SJCRH30 (cell line): ENCODE measurements at regions not wholly inside any gene's neighbourhood (a gene's known extent, or its start where the extent isn't known, plus 50 kb on each side); places are given as distances from the start of the nearest gene placed in this dataset.
"Not testable (repeated sequence)": the region's sequence is repeated elsewhere in the genome, so short reads cannot be mapped to it uniquely, and the experiment has no call there.

Experiments
- DNase-seq, 2 experiments: peaks; one replicate each; pipeline ENCODE4 v3.0.0-alpha.2; 2015 to 2020
- H3K27ac ChIP-seq: fragments of 250-450 bp; sonication (Bioruptor Pico); 2 replicates; pipeline ENCODE4 v1.5.1; 2020; ENCODE audit warnings: mild to moderate bottlenecking, moderate library complexity
- H3K27me3 ChIP-seq: fragments of 250-450 bp; sonication (Bioruptor Pico); 2 replicates; pipeline ENCODE4 v1.5.1; 2020; ENCODE audit warnings: mild to moderate bottlenecking, moderate library complexity
- H3K36me3 ChIP-seq: fragments of 250-450 bp; sonication (Bioruptor Pico); 2 replicates; pipeline ENCODE4 v1.5.1; 2020; ENCODE audit warnings: mild to moderate bottlenecking, moderate library complexity
- H3K4me1 ChIP-seq: fragments of 250-450 bp; sonication (Bioruptor Pico); 2 replicates; pipeline ENCODE4 v1.5.1; 2020; ENCODE audit warnings: mild to moderate bottlenecking, moderate library complexity
- H3K4me3 ChIP-seq: fragments of 250-450 bp; sonication (Bioruptor Pico); 2 replicates; pipeline ENCODE4 v1.5.1; 2020; ENCODE audit warnings: mild to moderate bottlenecking, moderate library complexity
- H3K9me3 ChIP-seq: fragments of 250-450 bp; sonication (Bioruptor Pico); replicated peaks from 2 replicates; pipeline ENCODE4 v1.5.1; 2020; ENCODE audit warnings: mild to moderate bottlenecking, moderate library complexity

DNA sequence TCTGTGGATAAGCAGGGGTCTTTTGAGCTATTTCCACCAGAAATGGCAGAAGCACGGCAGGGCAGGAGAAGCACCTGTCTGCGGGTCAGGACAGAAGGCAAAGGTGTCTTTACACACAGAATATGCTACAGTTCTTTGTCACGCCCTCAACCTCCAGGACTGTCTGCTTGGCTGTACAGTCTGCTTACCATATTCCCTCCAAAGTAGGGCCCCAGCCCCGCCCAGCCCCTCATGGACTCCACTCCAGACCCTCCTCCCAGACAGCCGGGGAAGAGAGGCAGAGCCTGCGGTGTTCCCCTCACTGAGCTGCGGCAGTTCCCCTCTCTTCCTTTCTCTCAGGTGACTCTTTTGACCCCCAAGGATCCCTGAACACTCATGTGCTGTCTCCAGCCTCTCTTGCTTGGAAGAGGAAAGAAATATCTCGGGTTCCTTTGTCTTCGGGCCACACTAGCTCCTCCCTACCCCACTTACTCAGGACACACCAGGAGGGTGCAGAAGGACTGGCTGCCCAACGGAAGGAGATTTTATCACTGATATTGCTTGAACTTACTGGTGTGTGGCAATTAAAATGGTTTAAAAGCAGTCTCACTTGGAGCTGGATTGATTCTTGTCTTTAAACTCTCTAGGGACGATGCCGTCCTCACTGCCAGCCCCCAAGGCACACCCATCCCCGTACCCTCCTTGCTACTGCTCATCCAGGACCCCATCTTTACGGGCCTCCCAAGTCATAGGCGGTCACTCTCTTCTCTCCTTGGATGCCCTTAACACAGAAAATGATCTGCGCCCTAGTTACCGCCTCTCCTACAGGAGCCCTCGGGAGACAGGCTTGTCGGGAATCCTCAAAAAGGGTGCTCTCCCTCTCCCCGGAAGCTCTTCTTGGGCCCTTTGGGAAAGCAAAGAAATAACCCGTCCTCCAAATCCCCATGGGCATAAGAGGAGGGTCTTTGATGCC is 169.7 kb downstream of the TOMM20 start:
- H3K27ac ChIP-seq: no peak overlapping the region
- no peaks in the 10 kb centered on the region for H3K9me3 ChIP-seq
- no peak for DNase-seq
- H3K36me3 ChIP-seq: no peaks in the 10 kb centered on the region
- H3K27me3 ChIP-seq: no peaks in the 10 kb centered on the region
- no peak overlapping the region for H3K4me3 ChIP-seq
- peaks cover 59% of the 10 kb centered on the region for H3K4me1 ChIP-seq

DNA sequence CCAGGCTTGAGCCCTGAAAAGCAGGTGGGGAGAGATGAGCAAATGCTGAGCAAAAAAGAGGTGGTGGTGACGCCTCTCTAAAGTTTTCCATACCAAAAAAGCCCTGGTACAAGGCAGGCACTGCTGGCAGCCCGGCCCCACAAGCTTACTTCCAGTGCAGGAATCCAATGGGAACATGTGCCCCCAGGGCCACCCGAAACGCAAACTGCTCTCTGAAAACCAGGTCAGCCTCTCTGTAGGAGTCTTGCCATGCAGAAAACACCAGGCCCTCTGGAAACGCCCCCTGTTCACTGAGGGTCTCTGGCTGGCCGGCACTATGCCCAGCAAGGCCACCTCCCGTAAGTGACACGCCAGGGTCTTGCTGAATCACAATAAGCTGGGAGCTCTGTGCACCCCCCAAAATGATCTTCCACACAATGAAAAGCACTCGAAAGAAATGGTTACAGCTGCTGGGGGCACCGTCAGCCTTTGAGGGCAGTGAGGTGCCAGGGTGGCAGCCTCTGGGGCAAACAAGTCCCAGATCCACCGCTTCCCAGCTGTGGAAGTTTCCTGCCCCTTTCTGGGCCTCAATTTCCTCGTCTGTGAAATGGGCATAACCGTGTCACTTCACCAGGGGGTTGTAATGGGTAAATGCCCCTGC is 170.5 kb downstream of the TOMM20 start:
- peaks cover 62% of the 10 kb centered on the region for H3K4me1 ChIP-seq

DNA sequence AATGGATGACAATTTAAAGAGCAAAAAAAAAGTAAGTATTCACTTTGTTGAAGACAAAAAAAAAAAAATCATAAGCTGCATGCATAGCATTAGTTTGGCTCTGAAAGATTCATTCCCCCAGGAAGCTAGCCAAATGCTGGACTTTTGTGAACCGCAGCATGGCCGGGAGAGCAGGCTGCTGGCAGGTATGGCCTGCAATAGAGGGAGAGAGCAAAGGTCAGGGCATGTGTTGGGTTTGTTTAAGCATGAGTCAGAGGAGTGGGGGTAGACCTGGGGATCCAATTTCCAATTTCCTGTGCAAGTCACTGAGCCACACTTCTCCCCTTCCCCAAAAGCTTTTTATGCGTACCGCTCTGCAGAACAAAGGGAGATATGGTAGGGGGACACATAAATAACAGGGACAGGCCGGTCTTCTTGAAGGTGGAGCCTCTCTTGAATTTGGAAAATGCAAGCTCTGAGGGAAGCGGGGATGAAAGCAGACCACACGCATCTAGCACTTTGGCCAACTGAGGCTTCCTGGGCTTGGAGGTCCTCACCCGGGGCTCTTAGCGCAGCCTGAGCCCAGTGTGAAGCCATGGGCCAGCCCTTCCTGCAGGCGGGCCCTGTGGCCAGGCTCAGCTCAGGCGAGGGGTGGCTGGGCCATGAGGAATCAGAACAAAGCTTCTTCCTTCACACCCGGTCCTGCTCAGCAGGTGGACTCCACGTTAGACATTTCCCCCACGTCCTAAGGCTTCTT is 171.1 kb downstream of the TOMM20 start:
- Histone ChIP-seq H3K27ac (peak overlapping the region; percentile 89), H3K9me3 (no peaks in the 10 kb centered on the region), H3K27me3 (no peaks in the 10 kb centered on the region), H3K4me3 (peak overlapping the region; percentile 39), H3K4me1 (peaks cover 61% of the 10 kb centered on the region), H3K36me3 (no peaks in the 10 kb centered on the region)
- DNase-seq: peak; percentile 84 to 86

More for the DNA sequence above, 170.5 kb downstream of the TOMM20 start:
- DNase-seq: peak; percentile 68 to 80
- peak overlapping the region; percentile 89 for H3K27ac ChIP-seq
- H3K4me3 ChIP-seq: peak overlapping the region; percentile 39
- no peaks in the 10 kb centered on the region for H3K27me3 ChIP-seq
- H3K9me3 ChIP-seq: no peaks in the 10 kb centered on the region
- H3K36me3 ChIP-seq: no peaks in the 10 kb centered on the region

DNA sequence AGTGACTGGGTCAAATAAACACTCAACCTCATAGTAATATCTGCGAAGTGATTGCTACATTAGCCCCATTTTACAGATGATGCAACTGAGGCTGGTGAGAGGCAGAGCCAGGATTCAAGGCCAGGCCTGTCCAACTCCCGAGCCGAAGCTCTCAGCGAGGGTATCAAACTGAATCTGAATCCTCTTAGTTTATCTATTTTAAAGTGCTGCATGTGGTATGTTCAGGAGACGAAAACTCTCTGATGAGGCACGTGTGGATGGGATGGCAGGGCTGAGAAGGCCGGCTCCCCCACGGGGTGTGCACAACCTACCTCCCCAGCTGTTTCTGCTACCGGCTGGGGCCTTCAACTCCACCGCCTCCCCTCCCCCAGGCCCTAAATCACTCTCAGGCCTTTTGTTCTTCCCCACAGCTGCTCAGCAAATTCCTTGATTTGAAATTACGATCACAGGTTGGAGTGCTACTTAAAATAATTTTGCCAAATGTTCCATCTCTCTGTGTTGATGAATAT is 171.8 kb downstream of the TOMM20 start:
- peak; percentile 85 to 90 for DNase-seq
- peak overlapping the region; percentile 39; the same call in 1 of the 2 replicates for H3K4me3 ChIP-seq
- H3K4me1 ChIP-seq: peaks cover 54% of the 10 kb centered on the region
- H3K36me3 ChIP-seq: no peaks in the 10 kb centered on the region
- peak overlapping the region; percentile 89 for H3K27ac ChIP-seq
- no peaks in the 10 kb centered on the region for H3K9me3 ChIP-seq
- no peaks in the 10 kb centered on the region for H3K27me3 ChIP-seq

DNA sequence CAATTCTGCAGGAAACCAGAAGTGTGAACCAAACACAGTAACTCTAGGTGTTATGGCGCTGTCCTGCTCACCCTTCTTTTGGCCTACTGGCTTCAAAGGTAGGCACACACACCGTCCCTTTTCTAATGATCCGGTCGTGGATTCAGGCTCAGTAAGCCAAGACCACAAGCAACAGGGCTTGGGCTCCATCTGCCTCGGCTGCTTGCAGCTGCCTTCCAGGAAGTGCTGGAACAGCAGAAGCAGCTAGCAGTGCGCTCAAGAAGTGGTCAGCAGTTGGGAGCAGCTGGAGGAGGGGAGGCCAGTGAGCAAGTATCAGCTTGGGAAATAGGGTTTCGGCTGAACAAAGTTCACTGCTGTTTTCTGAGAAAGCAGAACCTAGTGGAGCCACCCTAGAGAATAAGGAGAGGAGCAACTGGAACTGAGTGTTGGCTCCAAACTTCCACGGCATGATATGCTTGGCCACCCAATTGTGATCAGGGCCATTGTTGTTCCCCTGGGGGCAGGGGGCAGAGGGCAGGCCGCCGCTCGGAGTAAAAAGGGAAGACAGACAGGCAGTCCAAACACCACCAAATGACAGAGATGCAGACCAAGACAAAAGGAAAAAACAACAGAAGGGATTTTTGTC is 173.4 kb downstream of the TOMM20 start:
- DNase-seq: peak; percentile 83 to 90
- Histone ChIP-seq H3K4me1 (peaks cover 50% of the 10 kb centered on the region), H3K9me3 (no peaks in the 10 kb centered on the region), H3K27me3 (no peaks in the 10 kb centered on the region), H3K4me3 (peak overlapping the region; percentile 4), H3K36me3 (no peaks in the 10 kb centered on the region), H3K27ac (peak overlapping the region; percentile 74)

DNA sequence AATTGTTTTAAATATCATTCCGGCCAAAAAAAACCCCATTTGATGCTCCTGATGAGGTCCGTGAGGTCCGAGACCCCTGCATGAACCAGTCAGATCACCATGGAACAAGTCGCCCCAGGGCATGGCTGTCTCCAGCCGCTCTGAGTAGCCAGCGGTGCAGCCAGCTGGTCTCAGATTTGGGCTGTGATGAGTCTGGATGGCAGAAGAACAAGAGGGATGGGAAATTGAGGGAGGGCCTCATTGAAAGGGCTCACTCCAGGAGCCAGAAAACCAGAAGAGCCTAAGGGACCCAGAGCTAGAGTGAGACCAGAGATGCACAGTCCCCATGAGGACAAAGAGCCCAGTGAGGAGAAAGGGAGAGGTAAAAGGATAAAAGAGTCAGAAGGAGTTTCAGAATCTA is 174.0 kb downstream of the TOMM20 start:
- peak overlapping the region; percentile 74 for H3K27ac ChIP-seq
- DNase-seq: peak in 1 of 2 experiments; percentile 40

DNA sequence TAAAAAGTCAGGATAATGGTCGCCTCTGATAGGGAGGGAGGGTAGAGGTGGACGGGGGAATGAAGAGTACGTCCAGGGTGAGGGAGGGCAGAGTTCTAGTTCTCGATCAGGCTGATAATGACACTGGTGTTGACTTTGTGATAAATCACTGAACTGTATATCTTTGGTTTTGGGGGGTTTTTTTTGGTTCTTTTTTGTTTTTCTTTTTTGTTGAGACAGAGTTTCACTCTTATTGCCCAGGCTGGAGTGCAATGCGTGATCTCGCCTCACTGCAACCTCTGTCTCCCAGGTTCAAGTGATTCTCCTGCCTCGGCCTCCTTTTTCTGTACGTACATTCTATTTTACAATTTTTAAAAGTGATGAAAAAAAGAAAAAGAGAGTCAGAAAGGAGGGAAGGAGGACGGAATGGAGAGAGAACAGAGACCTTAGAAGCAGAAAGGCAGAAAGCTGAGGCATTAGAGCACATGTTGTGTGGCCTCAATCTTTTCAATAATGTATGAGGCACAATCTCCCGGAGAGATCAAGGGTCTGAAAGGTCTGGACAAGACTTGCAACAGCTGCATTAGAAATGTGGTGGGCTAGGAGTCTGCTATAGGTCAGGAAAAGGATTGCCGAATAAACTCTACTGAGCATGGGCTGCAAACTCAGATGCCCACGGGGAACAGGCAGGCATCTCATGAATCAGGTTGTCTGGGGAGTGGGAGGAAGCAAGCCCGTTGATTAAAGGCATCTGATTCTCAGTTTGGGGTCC is 174.8 kb downstream of the TOMM20 start:
- peak; percentile 75 to 90 for DNase-seq
- Histone ChIP-seq H3K27me3 (no peaks in the 10 kb centered on the region), H3K4me1 (peaks cover 50% of the 10 kb centered on the region), H3K9me3 (peaks cover 4% of the 10 kb centered on the region; the same call in 1 of the 2 replicates), H3K36me3 (no peaks in the 10 kb centered on the region), H3K27ac (peak overlapping the region; percentile 74), H3K4me3 (no peak overlapping the region)

More for the DNA sequence above, 174.0 kb downstream of the TOMM20 start:
- H3K4me1 ChIP-seq: peaks cover 50% of the 10 kb centered on the region
- no peaks in the 10 kb centered on the region for H3K27me3 ChIP-seq
- H3K9me3 ChIP-seq: peaks cover under 1% of the 10 kb centered on the region; the same call in 1 of the 2 replicates
- no peak overlapping the region for H3K4me3 ChIP-seq
- no peaks in the 10 kb centered on the region for H3K36me3 ChIP-seq

DNA sequence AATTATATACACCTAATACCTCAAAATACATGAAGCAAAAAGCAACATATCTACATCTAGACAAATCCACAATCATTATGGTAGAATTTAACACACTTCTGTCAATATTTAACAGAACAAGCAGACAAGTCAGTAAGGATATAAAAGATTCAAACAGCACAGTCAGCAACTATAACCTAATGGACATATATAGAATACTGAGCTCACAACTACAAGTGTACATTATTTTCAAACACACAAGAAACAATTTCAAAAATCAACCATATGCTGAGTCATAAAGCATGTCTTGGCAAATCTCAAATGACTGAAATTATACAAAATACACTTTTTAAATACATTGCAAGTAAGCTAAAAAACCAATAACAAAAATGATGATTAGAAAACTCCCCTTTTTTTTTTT is 178.0 kb downstream of the TOMM20 start:
- H3K27ac ChIP-seq: no peak overlapping the region
- H3K27me3 ChIP-seq: no peaks in the 10 kb centered on the region
- peaks cover 4% of the 10 kb centered on the region; the same call in 1 of the 2 replicates for H3K9me3 ChIP-seq
- H3K4me1 ChIP-seq: peaks cover 23% of the 10 kb centered on the region
- no peak for DNase-seq
- H3K36me3 ChIP-seq: no peaks in the 10 kb centered on the region
- H3K4me3 ChIP-seq: no peak overlapping the region

DNA sequence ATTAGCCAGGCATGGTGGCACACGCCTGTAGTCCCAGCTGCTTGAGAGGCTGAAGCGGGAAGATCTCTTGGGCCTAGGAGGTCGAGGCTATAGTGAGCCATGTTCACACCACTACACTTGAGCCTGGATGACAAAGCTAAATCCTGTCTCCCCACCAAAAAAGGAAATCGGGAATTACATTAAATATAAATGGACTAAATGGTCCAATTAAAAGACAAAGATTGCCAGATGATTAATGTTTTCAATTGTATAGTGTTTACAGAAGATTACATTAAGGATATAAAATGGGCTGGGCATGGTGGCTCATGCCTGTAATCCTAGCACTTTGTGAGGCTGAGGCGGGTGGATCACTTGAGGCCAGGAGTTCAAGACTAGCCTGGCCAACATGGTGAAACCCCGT is 179.1 kb downstream of the TOMM20 start:
- H3K4me1 ChIP-seq: peaks cover 12% of the 10 kb centered on the region
- H3K36me3 ChIP-seq, H3K27me3 ChIP-seq, H3K9me3 ChIP-seq, H3K4me3 ChIP-seq, DNase-seq, H3K27ac ChIP-seq: not testable (repeated sequence)

DNA sequence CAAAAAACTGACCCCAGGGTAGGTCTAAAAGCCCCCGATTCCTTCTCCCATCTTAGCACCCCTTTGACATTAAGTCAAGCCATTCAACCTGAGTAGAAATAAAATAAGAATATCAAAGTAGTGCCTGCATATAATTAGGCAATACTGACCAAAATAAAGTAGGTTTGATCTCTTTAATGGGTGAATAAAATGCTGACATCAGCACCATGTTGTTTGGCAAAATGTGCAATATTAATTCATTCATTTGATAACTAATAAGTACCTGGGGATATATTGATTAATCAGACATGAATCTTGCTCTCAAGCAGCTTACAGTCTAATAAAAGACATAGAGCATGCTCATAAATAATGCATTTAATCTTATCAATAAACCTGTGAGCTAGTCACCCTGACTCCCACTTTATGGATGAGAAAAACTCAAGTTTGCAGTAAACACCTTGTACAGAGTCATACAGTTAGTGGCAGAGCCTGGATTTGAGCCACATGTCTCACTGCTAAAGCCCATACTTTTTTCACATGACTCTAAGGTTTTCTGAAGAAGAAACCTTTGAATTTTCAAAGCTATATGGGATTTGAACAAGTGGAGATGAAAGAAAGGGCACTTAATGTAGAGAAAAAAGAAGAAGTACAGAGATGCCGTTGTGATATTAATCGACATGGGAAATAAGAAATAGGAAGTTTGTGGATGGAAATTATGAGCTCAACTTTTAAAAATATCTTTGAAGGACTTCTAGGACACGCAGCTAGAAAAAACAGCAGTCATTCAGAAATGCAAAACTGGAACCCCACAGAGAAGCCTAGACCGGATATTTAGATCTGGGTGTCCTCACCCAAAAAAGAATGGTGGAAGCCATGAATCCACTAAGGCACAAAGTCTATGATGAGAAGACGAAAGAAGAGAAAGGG is 183.9 kb downstream of the TOMM20 start:
- no peak for DNase-seq
- Histone ChIP-seq H3K27me3 (no peaks in the 10 kb centered on the region), H3K4me1 (no peaks in the 10 kb centered on the region), H3K4me3 (no peak overlapping the region), H3K36me3 (no peaks in the 10 kb centered on the region), H3K27ac (no peak overlapping the region), H3K9me3 (peaks cover 4% of the 10 kb centered on the region; the same call in 1 of the 2 replicates)

DNA sequence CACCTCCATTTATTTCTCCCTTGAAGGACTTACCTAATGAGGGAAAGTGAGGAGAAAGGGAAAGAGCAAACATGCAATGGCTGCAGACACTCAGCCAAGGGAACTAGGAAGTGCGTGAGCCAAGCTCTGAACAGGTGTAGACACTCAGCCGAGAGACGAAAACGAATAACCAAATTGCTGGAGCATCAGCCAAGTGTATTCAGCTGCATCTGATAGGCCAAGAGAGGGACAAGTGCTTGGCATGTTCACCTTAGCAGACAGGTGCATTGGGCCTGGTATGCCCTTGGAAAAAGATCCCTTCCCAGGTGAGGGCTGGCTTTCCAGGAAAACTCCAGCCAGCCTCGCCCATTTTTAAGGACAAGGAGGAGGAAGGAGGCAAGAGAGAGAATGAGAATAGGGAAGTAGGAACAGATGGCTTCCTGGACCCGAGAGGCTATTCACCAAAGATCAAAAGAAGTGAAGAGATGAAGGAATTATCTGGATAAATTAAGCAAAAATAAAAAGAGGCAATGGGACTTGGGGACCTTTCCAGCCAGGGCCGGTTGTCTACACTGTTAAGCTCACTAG is 184.7 kb downstream of the TOMM20 start:
- Histone ChIP-seq H3K4me1 (no peaks in the 10 kb centered on the region), H3K9me3 (no peaks in the 10 kb centered on the region), H3K36me3 (no peaks in the 10 kb centered on the region), H3K27ac (no peak overlapping the region), H3K27me3 (no peaks in the 10 kb centered on the region), H3K4me3 (no peak overlapping the region)
- no peak for DNase-seq

DNA sequence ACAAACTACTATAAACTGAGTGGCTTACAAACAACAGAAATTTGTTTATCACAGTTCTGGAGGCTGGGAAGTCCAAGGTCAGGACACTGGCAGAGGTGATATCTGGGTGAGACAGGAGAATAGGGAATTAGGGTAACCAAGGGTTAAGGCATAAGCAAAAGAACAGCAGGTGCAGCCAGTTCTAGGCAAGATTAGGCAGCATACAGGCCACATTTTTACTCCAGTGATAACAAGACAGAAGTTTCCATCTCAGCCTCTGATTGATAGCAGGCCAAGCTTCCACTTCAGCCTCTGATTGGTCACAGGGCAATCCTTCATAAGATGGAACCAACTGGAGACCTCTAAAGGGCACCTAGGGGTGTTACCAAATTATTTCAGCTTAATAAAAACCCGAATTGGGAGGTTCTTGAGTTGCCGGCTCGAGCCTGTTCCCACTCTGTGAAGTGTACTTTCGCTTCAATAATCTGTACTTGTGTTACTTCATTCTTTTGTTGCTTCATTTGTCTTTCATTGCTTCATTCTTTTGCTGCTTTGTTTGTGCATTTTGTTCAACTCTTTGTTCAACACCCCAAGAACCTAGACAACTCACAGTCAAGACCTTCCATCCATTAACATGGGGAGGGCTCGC is 185.6 kb downstream of the TOMM20 start:
- H3K4me1 ChIP-seq: no peaks in the 10 kb centered on the region
- H3K27me3 ChIP-seq: no peaks in the 10 kb centered on the region
- H3K36me3 ChIP-seq: no peaks in the 10 kb centered on the region
- H3K4me3 ChIP-seq: no peak overlapping the region
- H3K9me3 ChIP-seq: no peaks in the 10 kb centered on the region
- no peak for DNase-seq
- no peak overlapping the region for H3K27ac ChIP-seq
